Esophagus muscularis mucosa (tissue), 4 donors: ENCODE measurements at regions not wholly inside any gene's neighbourhood (a gene's known extent, or its start where the extent isn't known, plus 50 kb on each side); places are given as distances from the start of the nearest gene placed in this dataset.

Experiments
- DNase-seq: peaks from one replicate; pipeline ENCODE4 v3.0.0-alpha.2; 2017; ENCODE audit errors: extremely low spot score
- H3K27ac ChIP-seq, 4 donors: fragments of 200-600 bp; sonication (generic); replicated peaks in 1 of 4; 1 replicate in 3 of 4; 2 replicates in 1 of 4; pipeline ENCODE4 v1.5.1; 2016 to 2019; ENCODE audit warnings: mild to moderate bottlenecking in 1 of 4
- H3K27me3 ChIP-seq, 4 donors: fragments of 200-600 bp; sonication (generic); one replicate each; pipeline versions ENCODE4 v1.5.1 to v1.6.0; 2016 to 2019
- H3K36me3 ChIP-seq, 4 donors: fragments of 200-600 bp; sonication (generic); one replicate each; pipeline ENCODE4 v1.5.1; 2016 to 2019
- H3K4me1 ChIP-seq, 4 donors: fragments of 200-600 bp; sonication (generic); one replicate each; pipeline ENCODE4 v1.5.1; 2016 to 2019
- H3K4me3 ChIP-seq, 4 donors: fragments of 200-600 bp; sonication (generic); 1 replicate in 2 of 4; 2 replicates in 2 of 4; pipeline ENCODE4 v1.5.1; 2016 to 2019; ENCODE audit warnings: mild to moderate bottlenecking in 4 of 4, moderate library complexity in 1 of 4
- H3K9me3 ChIP-seq, 4 donors: fragments of 200-600 bp; sonication (generic); 1 replicate in 3 of 4; 2 replicates in 1 of 4; pipeline ENCODE4 v1.5.1; 2016 to 2019
- EP300 ChIP-seq: sonication (generic); formaldehyde crosslinking; IDR thresholded peaks from one replicate; pipeline ENCODE4 v1.6.1; 2017; ENCODE audit warnings: antibody characterized with exemption
- POLR2A ChIP-seq: fragments of 450-650 bp; IDR thresholded peaks from one replicate; pipeline ENCODE4 v1.6.1; 2017; ENCODE audit warnings: antibody characterized with exemption, moderate library complexity, mild to moderate bottlenecking, low read depth
- POLR2AphosphoS5 ChIP-seq, 2 donors: sonication (generic); formaldehyde crosslinking; IDR thresholded peaks; one replicate each; pipeline ENCODE4 v1.6.1; 2017; ENCODE audit warnings: antibody characterized with exemption in 2 of 2
- WGBS: methylation state at CpG from one replicate; pipeline ENCODE4 v1.1.5; 2018; 5-methylcytosine and 5-hydroxymethylcytosine counted together
- intact Hi-C: fragments of 100-400 bp; cut with DNase I; formaldehyde crosslinking; loops from one replicate; pipeline ENCODE4 v1.15.1; 2023
- TF ChIP-seq, protein P1 (sequence below), 3 experiments: fragments of 200-600 bp in 2 of 3; fragments of 450-650 bp in 1 of 3; sonication (generic) in 2 of 3; IDR thresholded peaks; one replicate each; pipeline ENCODE4 v1.5.1; 2017 to 2019; ENCODE audit warnings: antibody characterized with exemption in 3 of 3, mild to moderate bottlenecking in 2 of 3, moderate library complexity in 1 of 3

DNA sequence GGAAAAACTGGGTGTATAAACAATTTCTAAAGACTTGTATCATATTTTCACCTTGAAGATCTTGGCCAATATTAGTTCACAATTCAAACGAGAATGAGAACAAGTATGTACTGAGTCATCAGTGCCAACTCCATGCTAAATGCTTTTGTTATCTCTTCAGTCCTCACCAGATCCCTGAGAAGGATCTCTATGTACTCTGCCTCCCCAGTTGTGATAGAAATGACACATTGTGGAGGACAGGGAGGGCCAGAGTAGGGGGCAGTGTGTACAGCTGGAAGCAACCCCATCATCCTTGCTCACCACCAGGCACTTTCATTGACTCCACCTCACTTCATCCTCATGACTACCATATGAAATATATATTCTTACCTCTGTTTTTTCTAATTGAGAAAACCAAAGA is 353.7 kb upstream of the SOX2 start:
- Histone ChIP-seq H3K4me3 (no peak overlapping the region), H3K4me1 (no peaks in the 10 kb centered on the region), H3K27me3 (no peaks in the 10 kb centered on the region), H3K27ac (no peak overlapping the region), H3K36me3 (no peaks in the 10 kb centered on the region), H3K9me3 (no peaks in the 10 kb centered on the region)
- 38% methylated on average over 1 of the region's 1 CpG for WGBS
- TF ChIP-seq, protein P1, sequence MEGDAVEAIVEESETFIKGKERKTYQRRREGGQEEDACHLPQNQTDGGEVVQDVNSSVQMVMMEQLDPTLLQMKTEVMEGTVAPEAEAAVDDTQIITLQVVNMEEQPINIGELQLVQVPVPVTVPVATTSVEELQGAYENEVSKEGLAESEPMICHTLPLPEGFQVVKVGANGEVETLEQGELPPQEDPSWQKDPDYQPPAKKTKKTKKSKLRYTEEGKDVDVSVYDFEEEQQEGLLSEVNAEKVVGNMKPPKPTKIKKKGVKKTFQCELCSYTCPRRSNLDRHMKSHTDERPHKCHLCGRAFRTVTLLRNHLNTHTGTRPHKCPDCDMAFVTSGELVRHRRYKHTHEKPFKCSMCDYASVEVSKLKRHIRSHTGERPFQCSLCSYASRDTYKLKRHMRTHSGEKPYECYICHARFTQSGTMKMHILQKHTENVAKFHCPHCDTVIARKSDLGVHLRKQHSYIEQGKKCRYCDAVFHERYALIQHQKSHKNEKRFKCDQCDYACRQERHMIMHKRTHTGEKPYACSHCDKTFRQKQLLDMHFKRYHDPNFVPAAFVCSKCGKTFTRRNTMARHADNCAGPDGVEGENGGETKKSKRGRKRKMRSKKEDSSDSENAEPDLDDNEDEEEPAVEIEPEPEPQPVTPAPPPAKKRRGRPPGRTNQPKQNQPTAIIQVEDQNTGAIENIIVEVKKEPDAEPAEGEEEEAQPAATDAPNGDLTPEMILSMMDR (IDR thresholded peaks at IDR 0.05), result no peak
- TF ChIP-seq POLR2AphosphoS5 (IDR thresholded peaks at IDR 0.05), result no peak
- no peak for TF ChIP-seq POLR2A
- TF ChIP-seq EP300, result no peak
- intact Hi-C loops, result no loop called here
- no peak for DNase-seq

DNA sequence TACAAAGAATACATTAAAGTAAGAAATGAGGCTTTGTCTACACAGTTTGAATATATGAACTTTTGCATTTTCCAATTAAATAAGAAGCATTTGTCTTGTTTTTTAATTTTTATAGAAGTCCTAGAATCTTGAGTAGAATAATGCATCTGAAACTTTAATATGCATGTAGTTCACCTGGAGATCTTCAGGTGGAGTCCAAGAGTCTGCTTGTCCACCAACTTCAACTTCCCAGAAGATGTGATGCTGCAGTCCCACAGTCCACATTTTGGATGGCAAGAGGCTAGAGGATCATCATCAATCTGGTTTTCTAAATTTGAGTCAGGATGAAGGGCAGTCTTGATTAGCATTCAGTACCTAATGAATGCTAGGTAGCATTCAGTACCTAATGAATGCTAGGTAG is 357.6 kb upstream of the SOX2 start:
- Histone ChIP-seq H3K4me3 (no peak overlapping the region), H3K27ac (no peak overlapping the region), H3K4me1 (no peaks in the 10 kb centered on the region), H3K27me3 (no peaks in the 10 kb centered on the region), H3K36me3 (no peaks in the 10 kb centered on the region), H3K9me3 (no peaks in the 10 kb centered on the region)
- no peak for DNase-seq
- intact Hi-C loops, result no loop called here
- TF ChIP-seq EP300, result no peak
- no peak for TF ChIP-seq POLR2AphosphoS5 (IDR thresholded peaks at IDR 0.05)
- TF ChIP-seq, protein P1 (IDR thresholded peaks at IDR 0.05), result no peak
- no peak for TF ChIP-seq POLR2A

DNA sequence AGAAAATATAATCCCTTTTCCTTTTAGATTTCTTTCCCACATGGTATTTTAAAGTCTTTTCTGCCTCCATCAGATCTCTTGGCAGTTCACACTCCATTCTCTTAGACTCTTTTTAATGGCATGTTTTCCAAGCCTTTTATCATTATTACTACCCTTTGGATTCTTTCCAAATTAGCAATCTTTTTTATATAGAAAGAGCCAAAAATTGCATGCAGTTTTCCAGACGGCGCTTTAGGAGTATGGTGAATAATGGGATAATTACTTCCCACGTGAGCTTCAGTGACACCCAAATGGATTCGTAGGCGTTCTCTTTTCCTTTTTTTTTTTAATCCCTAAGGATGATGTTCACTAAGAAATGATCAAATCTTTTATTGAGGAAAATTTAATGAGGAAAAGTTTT is 354.8 kb upstream of the DNAJC19 start:
- no peak for DNase-seq
- Histone ChIP-seq H3K27me3 (no peaks in the 10 kb centered on the region), H3K9me3 (no peaks in the 10 kb centered on the region), H3K4me1 (no peaks in the 10 kb centered on the region), H3K27ac (no peak overlapping the region), H3K4me3 (no peak overlapping the region), H3K36me3 (no peaks in the 10 kb centered on the region)
- intact Hi-C loops, result no loop called here
- TF ChIP-seq POLR2AphosphoS5 (IDR thresholded peaks at IDR 0.05), result no peak
- TF ChIP-seq, protein P1 (IDR thresholded peaks at IDR 0.05), result no peak
- 74% methylated on average over 5 of the region's 5 CpGs for WGBS

DNA sequence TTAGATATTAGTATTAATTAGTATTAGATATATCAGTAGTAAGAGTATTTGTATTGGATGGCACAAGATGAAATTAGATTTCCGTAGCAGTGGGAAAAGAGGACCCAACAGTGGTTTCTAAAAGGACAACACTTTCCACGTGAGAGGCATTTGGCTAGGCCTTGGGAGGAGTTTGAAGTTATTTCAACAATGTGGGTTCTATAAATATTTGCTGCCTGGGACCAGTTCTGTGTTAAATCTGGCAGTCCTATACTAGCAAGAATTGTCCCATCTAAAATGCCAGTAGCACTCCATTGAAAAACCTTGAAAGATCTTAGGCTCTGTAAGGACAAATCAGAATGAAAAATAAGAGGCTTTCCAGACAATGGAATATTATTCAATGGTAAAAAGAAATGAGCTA is 347.1 kb upstream of the DNAJC19 start:
- Histone ChIP-seq H3K4me1 (no peaks in the 10 kb centered on the region), H3K27me3 (no peaks in the 10 kb centered on the region), H3K36me3 (no peaks in the 10 kb centered on the region), H3K4me3 (no peak overlapping the region), H3K27ac (no peak overlapping the region), H3K9me3 (no peaks in the 10 kb centered on the region)
- no peak for DNase-seq
- 48% methylated on average over 2 of the region's 2 CpGs for WGBS
- intact Hi-C loops, result no loop called here
- TF ChIP-seq, protein P1 (IDR thresholded peaks at IDR 0.05), result no peak
- no peak for TF ChIP-seq POLR2A
- no peak for TF ChIP-seq EP300
- no peak for TF ChIP-seq POLR2AphosphoS5 (IDR thresholded peaks at IDR 0.05)

DNA sequence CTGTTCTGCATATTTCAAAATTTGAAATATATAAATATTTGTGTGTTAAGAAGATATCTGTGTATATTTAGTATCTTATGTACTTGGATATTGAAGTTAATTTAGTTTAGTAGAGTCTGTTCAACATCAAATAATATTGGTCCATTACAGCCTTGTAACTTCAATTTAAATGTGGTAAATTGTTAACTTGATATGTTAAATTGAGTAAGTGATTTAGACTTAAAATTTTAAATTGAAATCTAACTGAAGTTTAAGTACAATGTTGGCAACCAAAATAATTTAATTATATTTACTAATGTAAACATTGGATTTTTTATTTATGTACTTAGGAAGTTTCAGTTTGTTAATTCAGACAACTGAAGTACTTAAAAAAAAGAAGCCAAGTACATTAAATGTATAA is 343.9 kb upstream of the DNAJC19 start:
- intact Hi-C loops, result no loop called here
- Histone ChIP-seq H3K4me1 (no peaks in the 10 kb centered on the region), H3K27ac (no peak overlapping the region), H3K27me3 (no peaks in the 10 kb centered on the region), H3K4me3 (no peak overlapping the region), H3K9me3 (no peaks in the 10 kb centered on the region), H3K36me3 (no peaks in the 10 kb centered on the region)
- TF ChIP-seq POLR2AphosphoS5 (IDR thresholded peaks at IDR 0.05) (no peak), EP300 (no peak), POLR2A (no peak)
- TF ChIP-seq, protein P1 (IDR thresholded peaks at IDR 0.05), result no peak
- DNase-seq, result no peak
